ENCODE measurements at regions not wholly inside any gene's neighbourhood (a gene's known extent, or its start where the extent isn't known, plus 50 kb on each side); places are given as distances from the start of the nearest gene placed in this dataset.

DNA sequence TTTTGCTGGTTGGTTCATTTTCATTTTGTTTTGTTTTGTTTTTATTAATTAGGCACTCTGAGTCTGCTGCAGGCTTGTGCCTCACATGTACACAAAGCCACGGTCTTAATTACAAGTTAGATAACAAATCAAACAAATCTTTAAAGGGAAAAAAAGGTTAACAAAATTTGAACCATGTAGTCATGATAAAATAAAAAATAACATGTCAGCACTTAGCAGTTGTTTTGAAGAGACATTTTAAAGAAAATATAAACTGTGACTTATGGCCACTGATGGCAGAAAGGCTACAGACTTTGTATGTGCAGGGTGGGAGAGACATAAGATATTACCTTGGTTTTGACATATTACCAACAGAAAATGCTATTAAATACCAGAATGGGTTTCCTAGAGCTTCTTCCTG, 1035.4 kb downstream of the TUSC7 start:
- no peak overlapping the region for H3K27ac ChIP-seq
- H3K4me1 ChIP-seq = no peaks in the 10 kb centered on the region
- H3K36me3 ChIP-seq = no peaks in the 10 kb centered on the region
- DNase-seq = no peak
- no peaks in the 10 kb centered on the region for H3K9me3 ChIP-seq
- in situ Hi-C loops (cut with MboI; ENCODE audit: low pct_ligation_motif_present in 1 of 4, low pct_unique_long_range_greater_than_20kb in 1 of 4, low sequenced_read_pairs in 3 of 4) (no loop called here), intact Hi-C loops (cut with DNase I; ENCODE audit: low total_unique reads) (no loop called here)
- 46 to 64% methylated on average over 1 of the region's 1 CpG for WGBS, 2 donors (ENCODE audit: low coverage in 1 of 2)
- no peaks in the 10 kb centered on the region for H3K27me3 ChIP-seq
- no peak overlapping the region for H3K4me3 ChIP-seq
- TF ChIP-seq, protein P1, sequence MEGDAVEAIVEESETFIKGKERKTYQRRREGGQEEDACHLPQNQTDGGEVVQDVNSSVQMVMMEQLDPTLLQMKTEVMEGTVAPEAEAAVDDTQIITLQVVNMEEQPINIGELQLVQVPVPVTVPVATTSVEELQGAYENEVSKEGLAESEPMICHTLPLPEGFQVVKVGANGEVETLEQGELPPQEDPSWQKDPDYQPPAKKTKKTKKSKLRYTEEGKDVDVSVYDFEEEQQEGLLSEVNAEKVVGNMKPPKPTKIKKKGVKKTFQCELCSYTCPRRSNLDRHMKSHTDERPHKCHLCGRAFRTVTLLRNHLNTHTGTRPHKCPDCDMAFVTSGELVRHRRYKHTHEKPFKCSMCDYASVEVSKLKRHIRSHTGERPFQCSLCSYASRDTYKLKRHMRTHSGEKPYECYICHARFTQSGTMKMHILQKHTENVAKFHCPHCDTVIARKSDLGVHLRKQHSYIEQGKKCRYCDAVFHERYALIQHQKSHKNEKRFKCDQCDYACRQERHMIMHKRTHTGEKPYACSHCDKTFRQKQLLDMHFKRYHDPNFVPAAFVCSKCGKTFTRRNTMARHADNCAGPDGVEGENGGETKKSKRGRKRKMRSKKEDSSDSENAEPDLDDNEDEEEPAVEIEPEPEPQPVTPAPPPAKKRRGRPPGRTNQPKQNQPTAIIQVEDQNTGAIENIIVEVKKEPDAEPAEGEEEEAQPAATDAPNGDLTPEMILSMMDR (IDR thresholded peaks at IDR 0.05) = no peak
- TF ChIP-seq EP300 (IDR thresholded peaks at IDR 0.05; ENCODE audit: low read depth) = no peak
- TF ChIP-seq POLR2AphosphoS5 (IDR thresholded peaks at IDR 0.05) = no peak
- TF ChIP-seq POLR2A (IDR thresholded peaks at IDR 0.05) = no peak

DNA sequence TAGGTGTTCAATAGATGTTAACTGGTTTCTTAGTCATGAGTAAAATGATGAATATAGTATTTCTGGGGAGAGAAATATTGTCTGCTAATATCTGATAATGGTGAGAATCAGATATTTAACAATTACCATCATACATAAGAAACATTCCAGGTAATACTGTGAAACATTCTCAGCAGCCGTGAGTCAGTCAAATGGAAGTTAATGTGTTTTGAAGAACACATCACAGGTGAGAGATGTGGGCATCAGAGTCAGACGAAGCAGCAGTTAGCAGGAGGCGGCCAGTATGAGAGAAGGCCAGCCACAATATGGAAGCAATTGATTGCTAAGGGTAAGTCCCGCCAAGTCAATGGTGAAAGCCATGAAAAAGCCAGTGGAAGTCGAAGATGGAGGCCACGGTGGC, 1035.9 kb downstream of the TUSC7 start:
- in situ Hi-C loops (cut with MboI; ENCODE audit: low pct_ligation_motif_present in 1 of 4, low pct_unique_long_range_greater_than_20kb in 1 of 4, low sequenced_read_pairs in 3 of 4) (no loop called here), intact Hi-C loops (cut with DNase I; ENCODE audit: low total_unique reads) (no loop called here)
- Histone ChIP-seq H3K9me3 (no peaks in the 10 kb centered on the region), H3K4me3 (no peak overlapping the region), H3K4me1 (no peaks in the 10 kb centered on the region), H3K27me3 (no peaks in the 10 kb centered on the region), H3K27ac (no peak overlapping the region), H3K36me3 (no peaks in the 10 kb centered on the region)
- DNase-seq = no peak
- 76 to 82% methylated on average over 6 of the region's 6 CpGs for WGBS, 2 donors (ENCODE audit: low coverage in 1 of 2)
- TF ChIP-seq POLR2A (IDR thresholded peaks at IDR 0.05) (no peak), POLR2AphosphoS5 (IDR thresholded peaks at IDR 0.05) (no peak), EP300 (IDR thresholded peaks at IDR 0.05; ENCODE audit: low read depth) (no peak)
- TF ChIP-seq, protein P1 (IDR thresholded peaks at IDR 0.05) = no peak

DNA sequence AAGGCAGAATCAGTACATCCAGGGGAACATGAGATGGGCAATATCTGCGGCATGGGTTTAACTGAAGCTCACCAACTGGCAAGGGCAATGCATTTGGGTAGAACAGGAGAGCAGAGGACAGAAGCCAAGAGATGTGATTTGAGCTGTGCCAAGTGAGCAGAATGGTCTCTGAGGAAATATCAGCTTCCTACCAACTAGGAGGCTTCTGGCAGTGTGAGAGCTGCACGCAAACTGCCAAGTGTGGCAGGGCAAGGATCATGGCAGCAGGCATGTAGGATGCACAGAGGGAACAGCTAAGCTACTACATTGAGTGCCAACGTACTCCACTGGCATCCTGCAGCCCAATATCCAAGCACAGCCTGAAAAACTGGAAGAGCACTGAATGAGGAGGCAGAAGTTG, 1036.5 kb downstream of the TUSC7 start:
- in situ Hi-C loops (cut with MboI; ENCODE audit: low pct_ligation_motif_present in 1 of 4, low pct_unique_long_range_greater_than_20kb in 1 of 4, low sequenced_read_pairs in 3 of 4) (no loop called here), intact Hi-C loops (cut with DNase I; ENCODE audit: low total_unique reads) (no loop called here)
- 65% methylated on average over 3 of the region's 3 CpGs; no CpG with 5 or more reads in 1 of the 2 donors for WGBS, 2 donors (ENCODE audit: low coverage in 1 of 2)
- Histone ChIP-seq H3K4me3 (no peak overlapping the region), H3K36me3 (no peaks in the 10 kb centered on the region), H3K4me1 (no peaks in the 10 kb centered on the region), H3K9me3 (no peaks in the 10 kb centered on the region), H3K27ac (no peak overlapping the region), H3K27me3 (no peaks in the 10 kb centered on the region)
- TF ChIP-seq POLR2AphosphoS5 (IDR thresholded peaks at IDR 0.05) = no peak
- no peak for TF ChIP-seq EP300 (IDR thresholded peaks at IDR 0.05; ENCODE audit: low read depth)
- TF ChIP-seq, protein P1 (IDR thresholded peaks at IDR 0.05) = no peak
- TF ChIP-seq POLR2A (IDR thresholded peaks at IDR 0.05) = no peak
- DNase-seq = no peak

DNA sequence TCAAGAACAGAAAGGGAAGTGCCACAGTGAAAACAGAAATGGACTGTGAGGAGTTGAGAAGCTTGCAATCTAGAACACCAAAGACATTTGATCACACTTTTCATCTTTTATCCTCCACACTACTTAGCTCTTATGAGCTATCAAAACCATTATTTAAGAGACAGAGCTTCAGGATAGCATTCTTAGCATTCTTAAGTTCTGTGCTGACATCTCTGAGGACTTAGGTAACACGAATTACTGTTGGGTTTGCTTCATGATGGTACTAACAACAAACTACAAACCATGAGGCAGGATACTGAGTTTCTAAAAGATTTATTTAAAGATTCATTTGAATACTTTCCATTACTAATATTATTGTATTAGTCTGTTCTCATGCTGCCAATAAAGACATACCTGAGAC, 1038.6 kb downstream of the TUSC7 start:
- 27 to 67% methylated on average over 1 of the region's 1 CpG for WGBS, 2 donors (ENCODE audit: low coverage in 1 of 2)
- Histone ChIP-seq H3K4me1 (no peaks in the 10 kb centered on the region), H3K36me3 (no peaks in the 10 kb centered on the region), H3K4me3 (no peak overlapping the region), H3K9me3 (no peaks in the 10 kb centered on the region), H3K27me3 (no peaks in the 10 kb centered on the region), H3K27ac (no peak overlapping the region)
- TF ChIP-seq EP300 (IDR thresholded peaks at IDR 0.05; ENCODE audit: low read depth) (no peak), POLR2AphosphoS5 (IDR thresholded peaks at IDR 0.05) (no peak), POLR2A (IDR thresholded peaks at IDR 0.05) (no peak)
- TF ChIP-seq, protein P1 (IDR thresholded peaks at IDR 0.05) = no peak
- in situ Hi-C loops (cut with MboI; ENCODE audit: low pct_ligation_motif_present in 1 of 4, low pct_unique_long_range_greater_than_20kb in 1 of 4, low sequenced_read_pairs in 3 of 4) (no loop called here), intact Hi-C loops (cut with DNase I; ENCODE audit: low total_unique reads) (no loop called here)
- DNase-seq = no peak

Data from transverse colon (tissue), 4 donors.